OCI-LY3 (cell line): ENCODE measurements at regions not wholly inside any gene's neighbourhood (a gene's known extent, or its start where the extent isn't known, plus 50 kb on each side); places are given as distances from the start of the nearest gene placed in this dataset.

Experiments used
- EZH2phosphoT487 ChIP-seq: fragments of 200-600 bp; shearing (Covaris generic); IDR thresholded peaks from 2 replicates; pipeline ENCODE4 v1.6.1; 2018; ENCODE audit warnings: antibody characterized with exemption, mixed run types, low read depth
- TF ChIP-seq, protein P1 (sequence below): fragments of 200-600, 300-600 bp; sonication (generic); IDR thresholded peaks from 2 replicates; pipeline ENCODE4 v1.5.1; 2014; ENCODE audit warnings: antibody characterized with exemption, low read length, low read depth

DNA sequence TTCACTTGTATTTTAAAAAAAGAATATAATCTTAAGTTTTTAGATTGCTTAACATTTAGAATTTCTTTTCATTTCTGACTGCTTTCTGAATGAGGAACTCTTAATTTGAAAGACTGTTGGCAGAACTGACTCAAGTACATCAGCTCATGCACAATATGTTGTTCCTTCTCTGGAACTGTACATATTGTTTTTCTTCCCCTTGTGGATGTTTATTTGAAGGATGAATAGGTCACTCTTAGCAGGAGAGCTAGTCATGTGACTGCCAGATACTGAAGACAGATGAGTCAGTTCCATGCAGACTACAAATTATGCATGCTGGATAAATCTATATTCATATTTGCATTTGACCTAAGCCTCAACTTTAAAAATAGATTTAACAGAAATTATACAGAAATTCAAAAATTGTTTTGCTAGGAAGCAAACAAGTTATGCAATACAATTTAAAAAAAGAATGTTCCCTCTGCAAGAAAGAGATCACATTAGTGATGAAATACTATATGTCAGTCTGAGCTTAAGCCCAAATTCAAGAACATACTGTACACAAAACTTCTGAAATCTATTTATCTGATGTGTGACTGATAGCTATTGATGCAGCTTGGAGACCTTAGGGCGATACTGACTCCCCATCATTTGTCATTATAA lies 1274.9 kb upstream of the GJE1 start:
- TF ChIP-seq, protein P1, sequence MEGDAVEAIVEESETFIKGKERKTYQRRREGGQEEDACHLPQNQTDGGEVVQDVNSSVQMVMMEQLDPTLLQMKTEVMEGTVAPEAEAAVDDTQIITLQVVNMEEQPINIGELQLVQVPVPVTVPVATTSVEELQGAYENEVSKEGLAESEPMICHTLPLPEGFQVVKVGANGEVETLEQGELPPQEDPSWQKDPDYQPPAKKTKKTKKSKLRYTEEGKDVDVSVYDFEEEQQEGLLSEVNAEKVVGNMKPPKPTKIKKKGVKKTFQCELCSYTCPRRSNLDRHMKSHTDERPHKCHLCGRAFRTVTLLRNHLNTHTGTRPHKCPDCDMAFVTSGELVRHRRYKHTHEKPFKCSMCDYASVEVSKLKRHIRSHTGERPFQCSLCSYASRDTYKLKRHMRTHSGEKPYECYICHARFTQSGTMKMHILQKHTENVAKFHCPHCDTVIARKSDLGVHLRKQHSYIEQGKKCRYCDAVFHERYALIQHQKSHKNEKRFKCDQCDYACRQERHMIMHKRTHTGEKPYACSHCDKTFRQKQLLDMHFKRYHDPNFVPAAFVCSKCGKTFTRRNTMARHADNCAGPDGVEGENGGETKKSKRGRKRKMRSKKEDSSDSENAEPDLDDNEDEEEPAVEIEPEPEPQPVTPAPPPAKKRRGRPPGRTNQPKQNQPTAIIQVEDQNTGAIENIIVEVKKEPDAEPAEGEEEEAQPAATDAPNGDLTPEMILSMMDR, result no peak
- no peak for TF ChIP-seq EZH2phosphoT487
